Activated naive CD4-positive, alpha-beta T cell treated with anti-CD3 and anti-CD28 coated beads, Interleukin-2, amount 50 U/mL, for 24 hours (primary cell): ENCODE measurements at regions not wholly inside any gene's neighbourhood (a gene's known extent, or its start where the extent isn't known, plus 50 kb on each side); places are given as distances from the start of the nearest gene placed in this dataset.
A peak's percentile ranks its signal among the peaks of the same experiment; 100 is the strongest.

ENCODE experiments used
- H3K27ac Mint-ChIP-seq: one replicate; pipeline ENCODE4 v1.8.0; 2021; ENCODE audit warnings: mild to moderate bottlenecking, mixed read lengths
- H3K27me3 Mint-ChIP-seq: one replicate; pipeline ENCODE4 v1.8.0; 2021; ENCODE audit warnings: mixed read lengths
- H3K36me3 Mint-ChIP-seq: one replicate; pipeline ENCODE4 v1.8.0; 2021; ENCODE audit warnings: mixed read lengths
- H3K4me1 Mint-ChIP-seq: one replicate; pipeline ENCODE4 v1.8.0; 2021; ENCODE audit warnings: mixed read lengths
- H3K4me3 Mint-ChIP-seq: one replicate; pipeline ENCODE4 v1.8.0; 2021; ENCODE audit warnings: mild to moderate bottlenecking, mixed read lengths
- H3K9me3 Mint-ChIP-seq: one replicate; pipeline ENCODE4 v1.8.0; 2021; ENCODE audit warnings: mixed read lengths

DNA sequence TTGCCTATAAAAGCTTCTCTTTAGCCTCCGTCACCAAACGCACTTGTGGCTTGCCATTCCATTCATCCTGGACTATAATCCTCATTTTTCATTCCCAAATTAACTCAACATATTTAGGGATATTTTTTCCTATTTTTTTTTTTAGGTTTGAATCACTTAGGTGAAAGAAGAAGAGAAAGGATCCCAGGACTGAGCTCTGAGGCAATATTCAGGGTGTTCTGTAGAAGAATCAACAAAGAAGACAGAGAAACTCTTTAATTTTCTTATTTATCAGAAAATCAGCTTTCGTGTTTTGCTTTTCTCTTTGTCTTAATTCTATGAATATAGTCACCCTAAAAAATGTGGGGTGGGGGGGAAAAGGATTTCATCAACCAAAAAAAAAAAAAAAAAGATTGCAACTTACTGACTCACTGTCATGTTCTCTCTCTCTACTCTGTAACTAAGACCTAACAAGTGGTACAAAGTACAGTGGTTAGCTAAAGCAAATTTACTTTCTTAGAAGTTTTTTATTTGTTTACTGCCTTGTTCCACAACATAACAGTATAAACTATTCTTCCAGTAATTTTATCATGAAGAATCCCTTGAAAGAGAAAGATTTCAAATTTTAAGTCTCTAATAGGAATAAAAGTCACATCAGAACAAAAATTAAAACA is 272.0 kb downstream of the DHX15 start:
- H3K27ac Mint-ChIP-seq: no peak overlapping the region
- no peaks in the 10 kb centered on the region for H3K4me1 Mint-ChIP-seq
- peaks cover 5% of the 10 kb centered on the region for H3K9me3 Mint-ChIP-seq
- H3K27me3 Mint-ChIP-seq: peaks cover 2% of the 10 kb centered on the region
- no peaks in the 10 kb centered on the region for H3K36me3 Mint-ChIP-seq
- H3K4me3 Mint-ChIP-seq: no peak overlapping the region

DNA sequence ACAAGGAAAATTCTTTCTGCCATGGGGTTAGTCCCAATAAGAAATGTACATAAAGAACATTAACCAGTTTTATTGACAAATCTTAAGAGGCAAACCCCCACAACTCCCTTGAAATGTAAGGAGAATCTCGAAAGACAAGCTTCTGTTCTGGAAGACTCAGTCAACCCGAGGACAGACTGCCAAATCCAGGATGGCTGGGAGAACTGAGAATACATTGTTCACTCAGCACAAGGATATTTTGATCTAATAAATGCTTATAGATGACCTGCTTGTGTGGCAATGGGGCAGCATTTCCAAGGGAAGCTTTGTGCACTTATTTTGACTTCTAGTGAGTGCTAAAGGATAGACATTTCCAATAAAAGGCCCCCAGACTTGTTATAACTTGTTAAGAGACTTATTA is 280.4 kb downstream of the DHX15 start:
- Mint-ChIP-seq H3K9me3 (peaks cover 3% of the 10 kb centered on the region), H3K27me3 (no peaks in the 10 kb centered on the region), H3K36me3 (no peaks in the 10 kb centered on the region), H3K4me1 (no peaks in the 10 kb centered on the region), H3K4me3 (no peak overlapping the region), H3K27ac (no peak overlapping the region)

GRCh38 chr4:24298911-24299310 is 285.4 kb downstream of the DHX15 start:
- H3K4me3 Mint-ChIP-seq: no peak overlapping the region

DNA sequence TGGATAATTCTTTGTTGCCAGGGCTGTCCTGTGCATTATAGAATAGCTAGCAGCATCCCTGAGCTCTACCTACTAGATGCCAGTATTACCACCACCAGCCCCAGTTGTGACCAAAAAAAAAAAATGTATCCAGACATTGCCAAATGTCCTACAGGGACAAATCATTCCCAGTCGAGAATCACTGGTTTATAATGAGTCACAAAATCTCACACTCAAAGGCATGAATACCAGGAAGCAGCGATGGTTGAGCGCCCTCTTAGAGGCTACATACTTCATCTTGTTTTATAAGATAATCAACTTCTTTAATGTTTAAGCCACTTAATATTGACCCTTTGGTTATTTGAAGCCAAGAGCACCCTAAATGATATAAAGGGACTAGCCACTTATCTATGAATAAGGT is 297.3 kb downstream of the DHX15 start:
- Mint-ChIP-seq H3K27ac (no peak overlapping the region), H3K9me3 (peaks cover 11% of the 10 kb centered on the region), H3K4me1 (no peaks in the 10 kb centered on the region), H3K36me3 (no peaks in the 10 kb centered on the region), H3K27me3 (no peaks in the 10 kb centered on the region), H3K4me3 (no peak overlapping the region)

More at GRCh38 chr4:24298911-24299310, 285.4 kb downstream of the DHX15 start:
- no peaks in the 10 kb centered on the region for H3K36me3 Mint-ChIP-seq
- H3K27me3 Mint-ChIP-seq: no peaks in the 10 kb centered on the region
- no peak overlapping the region for H3K27ac Mint-ChIP-seq
- H3K9me3 Mint-ChIP-seq: peaks cover 5% of the 10 kb centered on the region
- no peaks in the 10 kb centered on the region for H3K4me1 Mint-ChIP-seq

- Mint-ChIP-seq H3K27ac (no peak overlapping the region), H3K36me3 (no peaks in the 10 kb centered on the region), H3K27me3 (no peaks in the 10 kb centered on the region), H3K4me3 (no peak overlapping the region), H3K9me3 (no peaks in the 10 kb centered on the region), H3K4me1 (no peaks in the 10 kb centered on the region)
Measured at GRCh38 chr4:24285759-24286158, 298.6 kb downstream of the DHX15 start.

- Mint-ChIP-seq H3K9me3 (no peaks in the 10 kb centered on the region), H3K36me3 (no peaks in the 10 kb centered on the region), H3K27ac (no peak overlapping the region), H3K27me3 (peaks cover 1% of the 10 kb centered on the region), H3K4me3 (no peak overlapping the region), H3K4me1 (no peaks in the 10 kb centered on the region)
Measured at GRCh38 chr4:24282446-24282845, 301.9 kb downstream of the DHX15 start.

GRCh38 chr4:24279911-24280375 is 304.4 kb downstream of the DHX15 start:
- Mint-ChIP-seq H3K4me1 (no peaks in the 10 kb centered on the region), H3K27me3 (peaks cover 6% of the 10 kb centered on the region), H3K9me3 (no peaks in the 10 kb centered on the region), H3K36me3 (no peaks in the 10 kb centered on the region), H3K4me3 (no peak overlapping the region), H3K27ac (no peak overlapping the region)

DNA sequence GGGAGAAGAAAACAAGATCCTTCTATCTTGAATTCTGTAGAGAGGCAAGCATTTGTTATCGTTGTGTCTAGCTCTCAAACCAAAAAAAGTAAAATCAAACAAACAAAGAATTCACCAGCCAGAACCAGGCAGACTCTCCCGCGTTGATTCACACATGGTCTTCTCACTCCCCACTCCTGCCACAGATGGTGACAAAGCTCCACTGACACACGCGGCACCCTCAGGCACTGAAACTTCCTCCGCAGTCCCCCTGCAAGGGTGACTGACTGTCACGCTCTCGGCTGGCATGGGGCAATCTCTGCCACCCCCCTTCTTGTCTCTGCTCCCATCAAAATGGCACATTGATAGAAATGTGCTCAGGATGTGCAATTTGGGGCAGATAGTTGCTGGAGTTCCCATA is 304.9 kb downstream of the DHX15 start:
- H3K4me3 Mint-ChIP-seq: no peak overlapping the region
- no peak overlapping the region for H3K27ac Mint-ChIP-seq
- H3K36me3 Mint-ChIP-seq: no peaks in the 10 kb centered on the region
- no peaks in the 10 kb centered on the region for H3K9me3 Mint-ChIP-seq
- H3K27me3 Mint-ChIP-seq: peaks cover 6% of the 10 kb centered on the region
- no peaks in the 10 kb centered on the region for H3K4me1 Mint-ChIP-seq

DNA sequence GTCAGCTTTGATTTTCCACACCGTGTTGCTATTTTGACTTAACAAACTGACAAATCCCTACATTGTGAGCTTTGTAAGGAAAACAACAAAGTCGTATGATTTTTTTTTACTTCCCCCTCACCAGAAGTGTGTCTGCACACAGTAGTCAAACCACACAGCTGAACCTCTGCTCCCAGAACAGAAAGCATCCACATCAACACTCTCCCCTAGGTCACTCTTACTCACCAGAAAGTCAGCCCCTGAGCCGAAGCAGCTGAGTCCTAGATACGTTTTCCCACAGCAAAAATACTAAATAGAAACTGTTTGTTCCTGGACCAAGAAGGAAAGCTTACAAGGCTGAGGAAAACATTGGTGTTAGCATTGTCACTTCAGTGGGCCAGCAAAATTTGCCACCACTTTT is 305.7 kb downstream of the DHX15 start:
- H3K9me3 Mint-ChIP-seq: no peaks in the 10 kb centered on the region
- H3K4me1 Mint-ChIP-seq: no peaks in the 10 kb centered on the region
- H3K36me3 Mint-ChIP-seq: no peaks in the 10 kb centered on the region
- H3K27ac Mint-ChIP-seq: no peak overlapping the region
- H3K27me3 Mint-ChIP-seq: peaks cover 6% of the 10 kb centered on the region
- no peak overlapping the region for H3K4me3 Mint-ChIP-seq

DNA sequence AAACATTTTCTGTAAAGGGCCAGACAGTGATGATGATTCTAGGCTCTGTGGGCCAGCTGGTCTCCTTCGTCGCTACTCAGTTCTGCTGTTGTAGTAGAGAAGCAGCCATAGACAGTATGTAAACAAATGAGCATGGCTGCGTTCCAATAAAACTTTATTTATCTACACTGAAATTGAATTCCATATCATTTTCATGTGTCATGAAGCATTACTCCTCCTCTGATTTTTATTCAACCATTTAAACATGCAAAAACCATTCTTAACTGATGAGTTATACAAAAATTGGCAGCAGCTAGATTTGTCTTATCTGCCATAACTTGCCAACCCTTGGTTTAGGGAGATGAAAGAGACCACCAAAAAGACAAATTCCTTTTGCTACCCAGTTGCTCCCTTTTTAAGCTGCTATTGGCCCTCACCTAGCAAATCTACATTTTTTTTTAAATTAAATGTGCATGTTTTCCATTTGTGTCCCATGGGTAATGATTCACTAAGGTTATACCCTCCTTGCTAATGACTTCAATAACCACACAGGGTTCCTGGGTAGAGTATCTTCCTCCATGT is 309.9 kb downstream of the DHX15 start:
- no peaks in the 10 kb centered on the region for H3K9me3 Mint-ChIP-seq
- H3K4me3 Mint-ChIP-seq: no peak overlapping the region
- no peaks in the 10 kb centered on the region for H3K4me1 Mint-ChIP-seq
- no peaks in the 10 kb centered on the region for H3K36me3 Mint-ChIP-seq
- no peak overlapping the region for H3K27ac Mint-ChIP-seq
- H3K27me3 Mint-ChIP-seq: peaks cover 6% of the 10 kb centered on the region

GRCh38 chr4:24273136-24273535 is 311.2 kb downstream of the DHX15 start:
- H3K9me3 Mint-ChIP-seq: no peaks in the 10 kb centered on the region
- no peak overlapping the region for H3K4me3 Mint-ChIP-seq
- no peaks in the 10 kb centered on the region for H3K36me3 Mint-ChIP-seq
- peaks cover 6% of the 10 kb centered on the region for H3K27me3 Mint-ChIP-seq
- H3K27ac Mint-ChIP-seq: no peak overlapping the region
- no peaks in the 10 kb centered on the region for H3K4me1 Mint-ChIP-seq

GRCh38 chr4:24266951-24267722 is 317.2 kb downstream of the DHX15 start:
- H3K36me3 Mint-ChIP-seq: no peaks in the 10 kb centered on the region
- H3K4me3 Mint-ChIP-seq: no peak overlapping the region
- no peaks in the 10 kb centered on the region for H3K4me1 Mint-ChIP-seq
- no peaks in the 10 kb centered on the region for H3K9me3 Mint-ChIP-seq
- H3K27me3 Mint-ChIP-seq: no peaks in the 10 kb centered on the region
- H3K27ac Mint-ChIP-seq: peak overlapping the region; percentile 27

GRCh38 chr4:24265989-24266388 is 318.4 kb downstream of the DHX15 start:
- Mint-ChIP-seq H3K4me3 (no peak overlapping the region), H3K36me3 (no peaks in the 10 kb centered on the region), H3K9me3 (no peaks in the 10 kb centered on the region), H3K27me3 (peaks cover 3% of the 10 kb centered on the region), H3K27ac (no peak overlapping the region), H3K4me1 (no peaks in the 10 kb centered on the region)

DNA sequence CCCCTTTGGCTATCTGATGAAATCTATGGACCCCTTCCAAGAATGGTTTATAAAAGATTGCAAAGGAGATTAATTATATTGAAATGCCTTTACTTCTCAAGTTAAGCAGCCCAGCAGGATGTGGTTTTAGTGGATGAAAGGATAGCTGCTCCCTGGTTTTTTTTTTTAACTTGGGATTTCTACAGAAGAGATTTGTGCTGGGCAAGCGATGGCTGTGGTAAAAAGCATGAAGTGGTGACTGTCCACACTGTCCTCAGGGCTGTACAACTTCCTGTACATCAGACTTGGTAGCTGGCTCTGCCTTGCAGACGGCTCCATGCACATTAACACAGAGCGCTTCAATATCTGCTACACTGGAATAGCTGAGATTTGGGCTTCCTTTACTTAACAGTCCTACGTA is 321.7 kb downstream of the DHX15 start:
- H3K9me3 Mint-ChIP-seq: no peaks in the 10 kb centered on the region
- no peak overlapping the region for H3K27ac Mint-ChIP-seq
- H3K27me3 Mint-ChIP-seq: peaks cover 3% of the 10 kb centered on the region
- no peak overlapping the region for H3K4me3 Mint-ChIP-seq
- no peaks in the 10 kb centered on the region for H3K36me3 Mint-ChIP-seq
- no peaks in the 10 kb centered on the region for H3K4me1 Mint-ChIP-seq

- Mint-ChIP-seq H3K4me1 (no peaks in the 10 kb centered on the region), H3K27me3 (peaks cover 3% of the 10 kb centered on the region), H3K36me3 (no peaks in the 10 kb centered on the region), H3K9me3 (no peaks in the 10 kb centered on the region), H3K4me3 (no peak overlapping the region), H3K27ac (no peak overlapping the region)
Measured at GRCh38 chr4:24262084-24262483, 322.3 kb downstream of the DHX15 start.

DNA sequence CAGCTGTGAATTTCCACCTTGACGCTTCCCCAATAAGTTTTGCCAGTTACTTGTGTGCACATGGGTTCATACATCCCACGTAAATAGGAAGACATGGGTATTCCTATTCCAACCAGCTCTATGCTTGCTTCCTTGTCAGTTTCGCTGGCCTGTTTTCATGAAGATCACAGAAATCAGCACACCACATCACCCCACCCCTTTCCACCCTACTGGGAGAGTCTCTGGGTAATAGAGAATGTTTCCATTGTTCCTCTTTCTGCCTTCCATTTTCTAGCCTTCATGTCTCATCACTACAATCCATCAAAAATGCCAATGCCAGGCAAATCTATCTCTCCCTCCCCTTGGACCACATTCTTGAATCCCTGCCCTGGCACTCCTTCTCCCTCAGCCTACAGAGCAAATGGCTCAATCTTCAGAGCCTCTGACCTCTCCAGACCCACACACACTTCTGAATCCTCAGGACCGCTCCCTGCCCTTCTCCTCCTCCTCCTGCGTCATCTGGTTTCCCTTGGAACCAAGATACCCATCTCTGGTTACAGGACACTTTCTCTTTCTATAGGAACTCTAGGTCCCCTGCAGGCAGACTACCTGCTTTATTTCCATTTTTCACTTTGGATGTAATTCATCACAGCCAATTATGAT is 323.3 kb downstream of the DHX15 start:
- Mint-ChIP-seq H3K4me3 (no peak overlapping the region), H3K27ac (no peak overlapping the region), H3K9me3 (no peaks in the 10 kb centered on the region), H3K27me3 (peaks cover 3% of the 10 kb centered on the region), H3K4me1 (no peaks in the 10 kb centered on the region), H3K36me3 (no peaks in the 10 kb centered on the region)
